ENCODE measurements at regions not wholly inside any gene's neighbourhood (a gene's known extent, or its start where the extent isn't known, plus 50 kb on each side); places are given as distances from the start of the nearest gene placed in this dataset.
"Not testable (repeated sequence)": the region's sequence is repeated elsewhere in the genome, so short reads cannot be mapped to it uniquely, and the experiment has no call there.

- no peak for DNase-seq
Measured at GRCh38 chr6:159522877-159523547, 170.0 kb downstream of the SOD2 start.

- no peak for DNase-seq
Measured at GRCh38 chr6:159521962-159522361, 171.1 kb downstream of the SOD2 start.

- no peak for DNase-seq
Measured at GRCh38 chr6:159520002-159520401, 173.0 kb downstream of the SOD2 start.

GRCh38 chr6:159515811-159516210 lies 177.2 kb downstream of the SOD2 start:
- DNase-seq, result not testable (repeated sequence)

- DNase-seq, result no peak
Measured at GRCh38 chr6:159513914-159514313, 179.1 kb downstream of the SOD2 start.

- DNase-seq, result no peak
Measured at GRCh38 chr6:159513074-159513720, 179.8 kb downstream of the SOD2 start.

GRCh38 chr6:159512571-159512970 lies 180.5 kb downstream of the SOD2 start:
- no peak for DNase-seq

- DNase-seq, result no peak
Measured at GRCh38 chr6:159512104-159512503, 180.9 kb downstream of the SOD2 start.

- DNase-seq, result no peak
Measured at GRCh38 chr6:159510141-159510540, 182.9 kb downstream of the SOD2 start.

- DNase-seq, result no peak
Measured at GRCh38 chr6:159508931-159509330, 184.1 kb downstream of the SOD2 start.

GRCh38 chr6:159506048-159506447 lies 187.0 kb downstream of the SOD2 start:
- DNase-seq, result no peak

- DNase-seq, result no peak
Measured at GRCh38 chr6:159505140-159505922, 187.7 kb downstream of the SOD2 start.

- no peak for DNase-seq
Measured at GRCh38 chr6:159501558-159501957, 191.5 kb downstream of the SOD2 start.

- no peak for DNase-seq
Measured at GRCh38 chr6:159499034-159499433, 194.0 kb downstream of the SOD2 start.

- DNase-seq, result no peak
Measured at GRCh38 chr6:159494586-159494972, 198.5 kb downstream of the SOD2 start.

GRCh38 chr6:159493898-159494585 lies 199.0 kb downstream of the SOD2 start:
- DNase-seq, result no peak

- no peak for DNase-seq
Measured at GRCh38 chr6:159493231-159493897, 199.7 kb downstream of the SOD2 start.

- DNase-seq, result no peak
Measured at GRCh38 chr6:159490298-159490937, 202.6 kb downstream of the SOD2 start.

GRCh38 chr6:159487636-159488035 lies 205.4 kb downstream of the SOD2 start:
- no peak for DNase-seq

GRCh38 chr6:159483259-159483658 lies 209.8 kb downstream of the SOD2 start:
- no peak for DNase-seq

GRCh38 chr6:159481897-159482296 lies 211.1 kb downstream of the SOD2 start:
- no peak for DNase-seq

- no peak for DNase-seq
Measured at GRCh38 chr6:159480471-159480870, 212.6 kb downstream of the SOD2 start.
